Hepatic stellate cell (primary cell): ENCODE measurements at regions not wholly inside any gene's neighbourhood (a gene's known extent, or its start where the extent isn't known, plus 50 kb on each side); places are given as distances from the start of the nearest gene placed in this dataset.

Source experiments
- DNase-seq: peaks from one replicate; pipeline ENCODE4 v3.0.0; 2011; ENCODE audit warnings: low spot score

DNA sequence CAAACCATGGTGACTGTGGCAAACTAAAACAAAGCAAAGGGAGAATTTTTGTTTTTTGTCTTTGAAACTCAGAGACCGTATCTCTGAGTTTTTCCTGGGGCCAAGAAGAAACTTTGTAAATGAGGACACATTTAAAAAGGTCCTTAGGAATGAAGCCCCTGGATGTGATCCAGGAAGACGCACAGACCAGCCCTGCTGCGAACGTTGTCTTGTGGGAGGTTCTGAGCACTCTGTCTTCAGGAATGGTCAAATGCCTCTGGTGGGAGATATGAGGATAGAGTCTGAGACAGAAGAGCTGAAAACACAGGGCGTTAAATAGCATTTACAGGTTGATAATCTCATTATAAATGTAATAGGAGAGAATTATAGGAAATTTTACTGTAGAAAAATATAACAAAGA lies 893.5 kb upstream of the KLHL29 start:
- no peak for DNase-seq

DNA sequence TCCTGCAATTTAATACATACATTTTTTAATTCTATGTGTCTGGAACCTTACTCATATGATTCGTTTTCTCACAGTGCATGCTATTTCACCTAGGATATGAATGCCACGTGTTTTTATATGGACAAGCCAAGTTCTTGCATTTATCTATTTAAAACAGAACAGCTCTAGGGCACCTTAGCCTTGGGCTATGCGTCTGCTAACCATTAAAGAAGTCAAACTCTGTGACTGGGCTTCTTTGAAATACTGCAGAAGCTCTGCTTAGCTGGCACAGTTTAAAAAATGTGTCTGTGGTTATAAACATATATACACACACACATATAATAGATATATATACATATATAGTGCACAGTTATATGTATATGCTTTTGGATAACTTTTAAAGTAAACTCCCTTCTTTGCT lies 890.8 kb upstream of the KLHL29 start:
- DNase-seq = no peak

DNA sequence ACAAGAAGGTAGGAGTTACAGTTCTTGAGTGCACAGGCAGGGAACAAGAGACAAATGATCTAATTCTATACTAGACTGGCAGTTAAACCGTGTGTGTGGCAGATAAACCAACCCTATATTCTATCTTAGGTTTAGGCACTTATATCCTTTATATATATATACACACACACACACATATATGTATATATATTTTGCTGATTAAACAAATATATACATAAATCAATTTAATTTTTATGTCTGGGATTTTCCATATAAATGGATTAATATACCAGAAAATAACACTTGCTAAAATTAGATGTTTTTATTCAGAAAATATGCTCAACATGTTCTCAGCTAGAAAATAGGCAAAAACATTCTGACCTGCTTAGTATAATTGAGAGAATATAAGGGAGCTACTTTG lies 887.9 kb upstream of the KLHL29 start:
- no peak for DNase-seq

DNA sequence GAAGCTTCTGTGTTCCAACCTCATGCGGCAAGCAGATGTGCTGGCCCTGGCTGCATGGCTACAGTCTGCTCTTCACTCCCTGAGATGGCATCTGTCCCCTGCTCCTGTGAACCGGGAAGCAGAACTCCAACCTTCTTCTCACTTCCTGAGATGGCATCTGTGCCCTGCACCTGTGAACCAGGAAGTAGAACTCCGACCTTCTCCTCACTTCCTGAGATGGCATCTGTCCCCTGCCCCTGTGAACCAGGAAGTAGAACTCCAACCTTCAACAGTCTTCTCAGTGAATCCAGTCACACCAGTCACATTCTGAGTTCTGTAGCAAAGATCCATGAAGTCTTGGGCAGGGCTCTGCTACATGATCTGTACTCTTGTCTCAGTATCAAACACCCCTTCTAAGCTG lies 887.2 kb upstream of the KLHL29 start:
- DNase-seq = no peak

DNA sequence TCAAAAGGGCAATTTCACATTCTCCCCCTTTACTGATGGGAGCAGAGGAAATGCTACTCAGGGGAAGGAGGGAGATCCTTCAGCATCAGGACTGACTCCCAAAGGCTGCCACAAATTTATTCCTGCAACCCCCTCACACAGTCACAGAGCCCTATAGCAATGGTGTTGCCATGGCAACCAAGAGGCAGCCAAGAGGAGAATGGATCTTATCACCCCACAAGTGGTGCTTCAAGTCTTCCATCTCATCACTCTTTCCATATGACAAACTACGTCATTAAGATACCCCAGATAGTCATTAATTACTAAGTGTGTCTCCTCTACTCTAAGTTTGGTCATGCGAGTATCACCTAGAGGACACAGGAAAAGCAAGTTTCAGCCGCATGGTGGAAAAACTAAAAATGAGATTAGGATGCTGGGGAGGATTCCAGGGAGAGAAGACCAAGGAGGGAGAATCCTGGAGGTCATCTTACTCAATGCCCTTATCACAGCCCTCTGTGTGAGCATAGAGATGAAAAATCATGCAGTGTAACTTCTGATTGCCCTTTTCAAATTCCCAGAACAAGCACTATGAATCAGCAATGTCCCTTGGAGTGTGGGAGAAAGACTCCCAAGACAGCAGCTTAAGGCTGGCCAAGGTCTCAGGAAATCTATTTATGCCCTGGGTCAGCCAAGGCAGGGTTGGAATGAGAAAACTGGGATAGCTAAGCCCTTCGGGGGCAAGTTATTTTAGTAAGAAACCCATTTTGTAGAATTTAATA lies 885.7 kb upstream of the KLHL29 start:
- DNase-seq = no peak

DNA sequence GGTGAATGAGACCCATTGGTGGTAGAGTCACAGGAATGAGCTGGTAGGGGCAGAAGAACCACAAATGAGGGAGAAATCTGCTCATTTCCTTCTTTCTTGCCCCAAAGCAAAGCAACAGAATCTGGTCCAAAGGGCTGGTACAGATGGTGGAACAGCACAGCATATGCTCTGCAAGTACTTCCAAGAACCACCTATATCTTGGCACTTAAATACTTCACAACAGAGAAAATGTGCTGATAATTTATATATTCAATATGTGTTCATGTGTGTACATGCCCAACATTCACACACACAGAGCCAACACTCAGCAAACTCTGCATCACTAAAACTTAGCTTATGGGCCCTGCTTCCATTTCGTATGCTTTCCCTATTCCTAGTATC lies 884.4 kb upstream of the KLHL29 start:
- no peak for DNase-seq

DNA sequence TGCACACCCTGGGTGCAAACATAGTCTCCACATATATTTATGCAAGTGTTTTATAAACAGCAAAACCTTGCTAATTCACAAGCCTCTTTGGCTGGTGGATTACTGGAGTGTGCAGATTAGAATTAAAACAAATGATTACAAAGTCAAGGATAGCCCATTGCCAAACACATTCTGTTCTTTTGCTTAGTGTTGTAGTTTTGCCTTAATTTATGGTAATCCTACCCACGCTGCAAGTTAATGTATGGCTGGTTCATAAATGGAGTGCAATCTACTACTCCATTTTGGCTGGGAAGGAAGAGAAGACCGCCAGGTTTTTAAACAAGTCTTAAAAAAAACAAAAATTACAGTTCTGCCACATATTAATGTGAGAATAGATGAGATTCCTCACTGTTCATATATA lies 883.1 kb upstream of the KLHL29 start:
- DNase-seq = no peak

DNA sequence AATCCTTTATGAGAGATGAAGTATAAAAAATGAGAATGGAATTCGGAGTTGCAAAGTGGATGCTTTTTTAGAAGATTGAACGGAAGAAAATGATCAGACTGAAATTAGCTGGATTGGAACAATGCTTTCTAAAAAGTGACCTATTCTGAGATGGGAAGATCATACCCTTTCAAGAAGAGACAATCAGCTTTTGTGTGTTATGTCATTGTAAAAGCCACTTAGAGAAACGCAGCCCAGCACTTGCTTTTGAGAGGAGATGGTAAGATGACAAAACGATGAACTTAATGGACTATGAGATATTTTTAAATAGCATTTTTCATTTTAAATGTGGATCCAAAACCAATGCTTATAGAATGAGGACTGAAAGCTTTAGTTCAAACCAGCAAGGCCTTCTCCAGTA lies 871.4 kb upstream of the KLHL29 start:
- no peak for DNase-seq

DNA sequence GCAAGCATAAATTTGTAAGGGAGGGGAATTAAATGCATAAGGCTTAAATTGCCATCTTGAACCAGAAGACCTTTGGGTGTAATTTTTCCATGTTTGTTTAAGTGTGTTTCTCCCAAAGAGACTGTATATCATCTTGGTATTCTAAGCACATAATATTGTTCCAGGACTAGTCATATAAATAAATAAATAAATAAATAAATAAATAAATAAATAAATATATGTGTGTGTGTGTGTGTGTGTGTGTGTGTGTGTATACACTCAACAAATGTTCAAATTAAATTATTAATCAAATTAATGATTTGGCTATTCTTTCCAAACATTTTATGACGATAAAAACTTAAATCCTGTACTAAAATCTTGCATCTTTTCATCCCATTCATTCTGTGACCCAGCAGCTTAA lies 867.8 kb upstream of the KLHL29 start:
- no peak for DNase-seq

DNA sequence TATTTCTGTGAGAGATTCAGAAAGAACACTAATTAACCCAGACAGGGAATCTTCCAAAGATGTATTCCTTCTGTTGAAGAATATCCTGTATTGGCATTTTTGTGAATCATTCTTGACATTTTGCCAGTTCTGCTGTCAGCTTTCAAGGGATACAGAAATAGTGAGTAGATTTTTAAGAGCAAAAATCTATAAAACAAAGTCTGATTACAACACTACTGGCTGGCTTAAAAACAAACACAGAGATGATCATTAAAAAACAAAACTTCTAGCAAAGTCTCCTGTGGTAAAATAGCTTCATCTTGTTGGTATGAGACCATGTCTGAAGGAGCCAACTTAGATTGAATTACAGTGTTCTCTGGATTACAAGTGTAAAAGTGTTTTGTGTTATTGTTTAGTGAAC lies 866.3 kb upstream of the KLHL29 start:
- DNase-seq = no peak

DNA sequence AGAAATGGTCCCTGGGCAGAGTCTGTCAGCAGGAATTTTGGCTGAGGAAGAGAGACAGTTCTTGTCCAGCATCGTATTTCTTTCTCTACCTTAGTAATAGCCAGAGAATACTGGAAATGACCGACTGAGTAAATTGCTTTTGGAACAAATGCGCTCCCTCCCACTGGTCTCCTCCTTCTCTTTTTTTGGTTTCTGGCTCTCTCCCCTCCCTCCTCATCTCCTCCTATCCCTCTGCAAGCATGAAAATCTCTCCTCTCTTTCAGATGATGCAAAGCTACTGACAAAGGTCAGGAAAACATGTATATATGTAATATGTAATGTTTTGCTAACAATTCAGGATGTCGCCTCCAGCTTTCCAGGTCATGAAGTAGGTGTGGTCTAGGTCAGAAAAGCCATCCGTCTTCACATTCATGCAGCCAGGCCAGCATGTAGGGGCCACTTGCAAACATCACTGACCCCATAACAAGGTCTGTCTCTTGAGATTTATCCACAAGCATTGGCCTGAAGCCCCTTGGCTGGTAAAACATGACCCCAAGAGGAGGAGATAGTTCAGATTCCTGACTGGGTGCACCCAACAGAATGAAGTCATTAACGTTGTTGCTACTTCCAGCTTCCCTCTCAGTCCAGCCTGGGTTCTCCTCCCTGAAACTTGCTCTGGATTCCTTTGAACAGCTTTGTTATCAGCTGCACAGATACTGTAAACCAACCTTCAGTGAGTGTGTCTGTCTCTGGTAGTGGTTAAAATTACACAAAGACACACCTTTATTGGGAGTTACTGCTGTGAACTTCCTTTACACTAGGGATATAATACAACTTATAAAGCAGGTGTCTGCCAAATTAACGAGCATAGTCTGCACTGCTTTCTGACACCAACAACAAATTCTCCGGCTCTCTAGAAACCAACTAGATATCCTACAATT lies 864.4 kb upstream of the KLHL29 start:
- no peak for DNase-seq

DNA sequence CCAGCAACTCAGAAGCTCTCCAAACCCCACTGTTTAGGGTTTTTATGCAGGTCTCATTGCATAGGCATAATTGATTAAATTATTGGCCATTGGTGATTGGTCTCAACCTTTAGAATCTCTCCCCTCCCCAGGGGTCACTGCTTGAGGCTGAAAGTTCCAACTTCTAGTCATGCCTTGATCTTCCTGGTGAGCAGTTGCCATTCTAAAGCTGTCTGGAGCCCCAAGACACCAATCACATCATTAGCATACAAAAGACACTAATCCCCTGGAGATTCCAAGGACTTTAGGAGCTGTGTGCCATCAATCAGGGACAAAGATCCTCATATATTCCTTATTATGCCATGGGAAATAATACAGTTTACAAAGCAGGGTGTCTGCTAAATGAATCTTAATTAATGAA lies 863.4 kb upstream of the KLHL29 start:
- DNase-seq = no peak

DNA sequence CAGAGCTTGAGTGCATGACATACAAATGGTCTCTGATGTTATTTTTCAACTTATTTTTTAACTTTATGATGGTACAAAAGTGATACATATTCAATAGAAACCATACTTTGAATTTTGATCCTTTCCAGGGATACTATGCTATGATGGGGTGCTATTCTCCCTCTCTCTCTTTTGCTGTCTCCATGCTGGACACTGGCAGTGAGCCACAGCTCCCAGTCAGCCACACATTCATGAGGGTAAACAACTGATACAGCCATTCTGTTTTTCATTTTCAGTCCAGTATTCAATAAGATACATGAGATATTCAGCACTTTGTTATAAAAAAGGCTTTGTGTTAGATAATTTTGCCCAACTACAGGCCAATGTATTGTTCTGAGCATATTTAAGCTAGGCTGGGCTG lies 859.3 kb upstream of the KLHL29 start:
- no peak for DNase-seq

DNA sequence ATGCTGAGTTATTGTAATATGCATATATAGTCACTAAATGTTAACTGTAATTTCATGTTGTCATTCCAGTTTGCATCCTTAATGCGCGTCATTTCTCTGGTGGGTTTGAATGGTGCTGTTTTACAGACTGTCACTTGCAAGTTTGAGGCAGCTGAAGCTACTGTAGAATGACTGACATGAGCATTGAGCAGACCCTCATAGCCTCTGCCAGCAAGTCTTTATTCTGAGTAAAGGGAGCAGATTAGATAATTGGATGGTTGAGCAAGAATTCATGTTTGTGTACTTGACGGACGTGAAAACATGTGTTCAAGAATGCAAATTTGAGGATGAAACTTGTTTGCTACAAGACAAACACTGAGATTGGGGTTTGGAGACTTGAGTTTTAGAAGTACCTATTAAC lies 854.8 kb upstream of the KLHL29 start:
- no peak for DNase-seq

DNA sequence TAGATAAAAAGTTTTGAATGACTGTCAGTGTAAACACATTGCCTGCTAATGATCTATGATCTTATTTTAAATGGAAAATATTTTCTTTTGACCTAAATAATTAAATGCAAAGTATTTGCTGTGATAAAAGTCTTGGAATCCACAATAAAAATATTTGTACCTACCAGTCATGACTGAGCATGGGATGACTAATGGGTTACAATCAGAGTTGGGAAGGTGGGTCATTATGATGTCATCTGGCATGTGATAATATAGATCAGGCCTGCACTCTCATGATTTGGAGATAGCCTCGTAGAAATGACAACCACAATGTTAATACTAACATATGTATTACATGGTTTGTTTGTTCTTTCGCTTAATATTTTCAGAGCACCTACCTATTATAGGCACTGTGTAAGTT lies 848.8 kb upstream of the KLHL29 start:
- no peak for DNase-seq

DNA sequence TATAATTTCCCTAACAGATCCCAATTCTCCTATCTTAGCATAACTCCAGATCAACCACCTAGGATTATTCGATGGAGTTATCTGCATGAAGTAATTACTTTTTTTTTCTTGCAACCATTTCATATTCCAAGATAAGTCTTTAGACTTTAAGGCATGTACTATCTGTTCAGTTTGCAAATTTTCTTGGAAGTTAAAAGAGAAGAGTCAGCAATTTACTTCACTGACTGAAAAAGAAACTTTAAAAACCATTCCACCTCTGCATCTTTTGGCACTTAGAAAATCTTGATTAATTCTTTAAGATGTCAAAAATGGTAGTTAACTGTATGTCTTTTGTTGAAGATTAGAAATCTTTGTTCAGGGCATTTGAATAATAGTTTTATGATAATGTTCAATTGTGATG lies 830.5 kb upstream of the KLHL29 start:
- DNase-seq = no peak

DNA sequence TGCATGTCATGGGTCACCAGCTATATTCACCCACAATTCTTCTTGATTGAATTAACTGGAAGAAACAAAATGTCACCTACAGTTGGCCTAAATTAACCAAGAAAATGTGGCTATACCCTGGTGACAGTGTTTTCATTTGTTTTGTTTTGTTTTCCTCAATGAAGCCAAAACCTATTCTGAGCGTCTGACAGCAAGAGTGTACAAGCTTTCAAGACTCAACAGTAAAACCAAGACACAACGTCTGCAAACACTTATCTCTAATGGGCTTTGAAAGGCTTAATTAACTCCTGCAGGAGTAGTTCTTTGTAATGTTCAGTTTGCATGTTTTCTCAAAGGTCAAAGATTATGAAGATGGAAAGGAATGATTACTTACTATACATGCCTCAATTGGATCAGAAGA lies 827.6 kb upstream of the KLHL29 start:
- no peak for DNase-seq

DNA sequence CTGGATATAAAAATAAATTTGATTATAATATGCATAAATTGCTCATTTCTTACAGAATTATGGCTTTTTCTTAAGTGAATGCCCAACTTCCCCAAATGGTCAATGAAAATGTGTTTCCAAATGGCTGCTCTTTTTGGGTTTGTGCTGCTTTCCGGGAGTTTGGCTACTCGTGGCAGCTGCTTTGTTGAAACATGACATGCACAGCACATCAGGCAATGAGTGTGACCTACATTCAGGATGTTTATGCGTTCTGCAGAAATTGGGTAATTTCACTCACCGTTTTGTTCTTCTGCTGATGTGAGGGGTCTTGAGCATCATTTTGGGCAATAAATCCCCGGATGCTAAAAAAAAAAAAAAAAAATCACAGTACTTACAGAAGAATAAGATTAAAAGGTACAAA lies 825.0 kb upstream of the KLHL29 start:
- DNase-seq = no peak

DNA sequence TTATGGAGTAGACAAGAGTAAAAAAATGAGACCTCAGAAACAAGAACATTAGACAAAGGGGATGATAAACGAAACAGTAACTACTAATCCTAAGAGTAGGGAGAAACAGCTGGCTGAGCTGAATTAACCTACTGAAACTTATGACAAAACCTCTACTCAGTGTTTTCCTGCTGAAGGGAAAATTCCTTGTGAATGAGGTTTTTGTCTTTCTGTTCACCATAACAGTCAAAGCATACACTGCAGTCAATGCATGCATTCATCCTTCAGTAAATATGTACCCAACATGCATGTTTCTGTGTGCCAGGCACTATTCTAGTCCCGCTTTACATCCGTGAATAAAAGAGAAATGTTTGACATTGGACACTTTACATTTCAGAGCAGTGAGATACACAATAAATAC lies 805.6 kb upstream of the KLHL29 start:
- no peak for DNase-seq

DNA sequence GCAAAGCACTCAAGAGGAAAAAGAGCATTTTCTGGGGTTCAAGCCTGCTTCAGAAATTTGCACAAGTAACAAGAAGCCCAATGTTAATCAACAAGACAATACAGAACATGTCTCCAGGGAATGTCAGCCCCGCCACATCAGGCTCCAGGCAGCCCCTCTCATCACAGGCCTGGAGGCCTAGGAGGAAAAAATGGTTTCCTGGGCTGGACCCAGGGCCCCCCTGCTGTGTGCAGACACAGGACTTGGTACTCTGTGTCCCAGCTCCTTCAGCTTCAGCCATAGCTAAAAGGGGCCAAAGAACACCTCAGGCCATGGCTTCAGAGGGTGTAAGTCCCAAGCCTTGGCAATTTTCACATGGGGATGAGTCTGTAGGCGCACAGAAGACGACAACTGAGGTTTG lies 802.9 kb upstream of the KLHL29 start:
- no peak for DNase-seq

DNA sequence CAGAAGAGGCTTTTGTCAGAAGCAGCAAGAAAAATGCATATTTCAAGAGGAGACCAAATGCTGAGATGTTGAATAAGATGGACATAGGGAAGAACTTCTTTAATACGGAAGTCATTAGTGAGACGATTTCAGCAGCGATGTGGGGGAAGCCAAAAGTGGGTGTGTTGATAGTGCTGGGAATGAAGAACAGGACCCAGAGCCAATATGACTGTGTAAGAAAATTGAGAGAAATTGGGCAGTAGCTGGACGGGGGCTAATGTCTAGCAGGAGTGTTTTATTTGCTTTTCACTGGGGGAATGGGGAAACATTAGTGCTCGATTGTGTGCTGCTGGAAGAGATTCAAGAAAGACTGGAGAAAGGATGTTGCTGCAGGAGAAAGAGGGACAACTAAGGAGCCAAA lies 788.7 kb upstream of the KLHL29 start:
- no peak for DNase-seq

DNA sequence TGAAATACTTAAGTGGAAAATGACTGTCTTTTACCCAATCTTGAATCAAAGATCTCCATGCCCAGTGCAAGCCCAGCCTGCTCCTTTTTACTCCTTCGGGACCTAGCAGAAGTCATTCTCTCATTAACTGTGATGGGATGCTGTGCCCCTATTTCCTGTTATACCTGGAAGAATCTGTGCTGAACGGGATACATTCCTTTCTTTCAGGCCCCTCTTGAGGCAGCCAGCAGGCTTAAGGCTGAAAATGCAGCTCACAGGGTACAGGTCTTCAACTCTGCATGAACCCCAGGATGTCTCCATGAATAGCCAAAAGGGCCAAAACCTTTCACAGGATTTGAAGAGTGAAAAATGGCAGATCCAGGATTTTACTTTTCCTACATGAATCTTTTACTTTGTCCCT lies 784.8 kb upstream of the KLHL29 start:
- no peak for DNase-seq

DNA sequence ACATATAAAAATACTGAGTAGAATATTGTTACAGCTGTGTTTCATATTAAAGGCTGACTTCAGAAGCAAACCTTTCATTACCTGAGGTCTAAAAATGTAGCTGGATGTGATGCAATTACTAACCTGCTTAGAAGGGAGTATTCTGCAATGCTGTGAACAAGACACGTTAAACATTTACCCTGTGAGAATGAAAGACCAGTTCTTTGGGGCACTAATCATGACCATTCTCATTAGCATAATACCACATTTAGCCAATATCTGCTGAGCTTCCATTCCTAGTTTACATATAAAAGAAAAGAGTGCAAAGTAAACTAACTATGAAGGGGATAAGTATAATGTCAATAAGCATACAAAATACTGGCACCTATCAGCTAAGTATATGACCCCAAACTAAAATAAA lies 784.0 kb upstream of the KLHL29 start:
- no peak for DNase-seq

DNA sequence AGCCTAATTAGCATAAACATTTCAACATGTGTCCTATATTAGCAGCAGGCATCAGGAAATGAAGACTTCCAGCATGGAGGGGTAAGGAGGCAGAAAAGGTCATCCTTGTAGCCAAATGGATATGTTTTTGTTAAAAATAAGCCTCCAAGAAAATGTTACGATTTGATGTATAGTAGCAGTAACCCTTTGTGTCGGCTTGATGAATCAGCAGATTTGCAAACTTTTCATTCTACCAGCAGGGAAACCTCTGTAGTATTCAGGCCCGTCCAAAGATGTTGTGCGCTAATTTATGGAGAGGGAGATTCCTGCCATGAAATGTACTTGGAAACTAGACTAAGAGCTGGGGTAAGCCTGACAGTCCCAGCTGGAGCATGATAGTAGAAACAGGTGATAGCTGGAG lies 780.8 kb upstream of the KLHL29 start:
- DNase-seq = no peak
